Left renal cortex interstitium (tissue), 4 donors: ENCODE measurements at regions not wholly inside any gene's neighbourhood (a gene's known extent, or its start where the extent isn't known, plus 50 kb on each side); places are given as distances from the start of the nearest gene placed in this dataset.
"Not testable (repeated sequence)": the region's sequence is repeated elsewhere in the genome, so short reads cannot be mapped to it uniquely, and the experiment has no call there.

Experiments
- DNase-seq, 4 donors: peaks; one replicate each; pipeline ENCODE4 v3.0.0-alpha.2; 2013; ENCODE audit warnings: low read depth in 4 of 4, low spot score in 2 of 4, missing footprints in 1 of 4

DNA sequence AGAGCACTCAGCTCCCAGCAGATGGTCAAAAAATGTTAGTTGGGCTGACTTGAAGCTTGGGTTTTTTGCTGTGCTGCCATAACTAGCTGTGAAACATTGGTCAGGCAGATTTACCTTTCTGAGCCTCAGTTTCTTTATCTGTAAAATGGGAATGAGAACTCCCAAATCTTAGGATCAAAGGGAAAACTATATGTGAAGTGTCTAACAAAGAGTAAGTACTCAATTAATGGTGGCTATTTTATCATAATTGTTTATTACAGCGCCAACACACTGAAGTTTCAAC lies 164.2 kb upstream of the POU3F1 start:
- DNase-seq: no peak

GRCh38 chr1:38210021-38210894 lies 163.7 kb upstream of the POU3F1 start:
- no peak for DNase-seq

DNA sequence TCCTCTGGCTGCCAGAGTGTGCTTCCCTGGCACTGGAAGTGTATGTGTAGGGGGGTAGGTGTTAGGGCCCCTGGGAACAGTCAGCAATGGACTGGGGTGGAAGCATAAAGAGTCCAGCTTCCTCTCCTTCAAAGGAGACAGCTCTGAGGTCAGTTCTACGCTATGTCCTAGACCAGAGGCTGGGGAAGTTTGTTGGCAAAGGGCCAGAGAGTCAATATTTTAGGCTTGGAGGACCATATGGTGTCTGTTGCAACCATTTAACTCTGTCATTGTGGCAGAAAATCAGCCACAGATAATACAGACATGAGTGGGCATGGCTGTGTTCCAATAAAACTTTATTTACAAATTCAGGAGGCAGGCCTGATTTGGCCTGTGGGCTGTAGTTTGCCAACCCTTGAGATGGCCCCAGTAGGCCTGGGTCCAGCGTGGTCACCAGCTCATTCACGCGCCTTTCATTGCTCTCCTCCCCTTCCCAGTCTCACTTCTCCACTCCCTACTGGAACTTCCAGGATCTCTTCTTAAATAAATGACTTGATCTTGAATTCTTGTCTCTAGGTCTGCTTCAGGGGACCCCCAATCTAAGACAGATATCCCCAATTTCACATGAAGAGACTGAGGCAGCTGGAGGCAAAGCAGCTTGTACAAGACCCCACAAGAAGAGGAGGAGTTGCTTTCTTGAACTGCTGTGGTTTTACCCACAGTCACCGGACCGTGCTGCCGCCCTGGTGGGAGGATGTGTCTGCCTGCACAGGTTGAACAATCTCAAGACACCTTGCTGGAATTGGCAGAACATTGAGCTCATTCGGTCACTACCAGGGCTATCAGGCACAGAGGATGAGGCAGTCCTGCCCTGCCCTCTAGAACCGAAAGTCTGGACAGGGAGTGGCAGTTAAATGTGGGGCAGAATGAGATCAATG lies 162.4 kb upstream of the POU3F1 start:
- DNase-seq: no peak

GRCh38 chr1:38207906-38208305 lies 161.3 kb upstream of the POU3F1 start:
- no peak for DNase-seq

- DNase-seq: no peak
These were observed 160.7 kb upstream of the POU3F1 start for GRCh38 chr1:38207275-38207674.

- no peak for DNase-seq
These were observed 158.1 kb upstream of the POU3F1 start for GRCh38 chr1:38204698-38205097.

DNA sequence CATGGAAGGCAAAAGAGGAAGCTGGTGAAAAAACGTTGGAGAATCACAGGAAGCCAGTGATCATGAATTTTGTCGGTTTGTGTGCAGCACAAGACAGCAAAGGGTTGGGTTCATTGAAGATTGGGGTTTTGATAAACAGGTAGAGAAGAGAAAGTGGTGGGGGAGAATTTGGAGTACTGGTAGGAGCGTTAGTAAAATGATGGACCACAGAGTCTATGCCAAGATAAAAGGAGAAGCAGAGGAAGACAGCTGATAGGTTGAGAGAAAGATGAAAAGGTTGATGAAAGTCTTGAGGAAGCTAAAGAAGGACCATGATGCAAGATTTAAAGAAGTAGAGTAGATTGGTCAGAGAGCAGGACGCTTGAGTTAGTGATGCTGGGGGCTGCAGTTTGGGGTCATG lies 156.8 kb upstream of the POU3F1 start:
- DNase-seq: no peak

- DNase-seq: no peak
These were observed 154.8 kb upstream of the POU3F1 start for GRCh38 chr1:38201431-38201830.

DNA sequence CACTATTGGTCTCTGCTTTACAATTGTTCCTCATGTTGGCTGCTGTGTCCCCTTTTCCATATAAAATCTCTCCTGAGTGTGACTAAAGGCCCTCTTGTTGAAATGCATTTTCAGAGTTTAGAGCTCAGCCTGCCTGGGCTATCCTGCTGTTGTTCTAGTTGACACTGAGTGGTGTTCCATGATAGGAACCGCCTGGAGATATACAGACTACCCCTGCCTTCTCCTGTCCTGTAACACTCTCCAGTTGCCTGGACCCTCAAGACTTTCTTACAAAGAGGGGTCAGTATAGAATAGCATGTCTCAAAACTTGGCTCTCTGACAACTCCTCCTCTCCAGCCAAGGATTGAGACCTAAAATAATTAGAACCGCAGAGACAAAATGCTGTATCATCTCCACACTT lies 152.0 kb upstream of the POU3F1 start:
- no peak for DNase-seq

- no peak for DNase-seq
These were observed 151.5 kb upstream of the POU3F1 start for GRCh38 chr1:38198099-38198498.

DNA sequence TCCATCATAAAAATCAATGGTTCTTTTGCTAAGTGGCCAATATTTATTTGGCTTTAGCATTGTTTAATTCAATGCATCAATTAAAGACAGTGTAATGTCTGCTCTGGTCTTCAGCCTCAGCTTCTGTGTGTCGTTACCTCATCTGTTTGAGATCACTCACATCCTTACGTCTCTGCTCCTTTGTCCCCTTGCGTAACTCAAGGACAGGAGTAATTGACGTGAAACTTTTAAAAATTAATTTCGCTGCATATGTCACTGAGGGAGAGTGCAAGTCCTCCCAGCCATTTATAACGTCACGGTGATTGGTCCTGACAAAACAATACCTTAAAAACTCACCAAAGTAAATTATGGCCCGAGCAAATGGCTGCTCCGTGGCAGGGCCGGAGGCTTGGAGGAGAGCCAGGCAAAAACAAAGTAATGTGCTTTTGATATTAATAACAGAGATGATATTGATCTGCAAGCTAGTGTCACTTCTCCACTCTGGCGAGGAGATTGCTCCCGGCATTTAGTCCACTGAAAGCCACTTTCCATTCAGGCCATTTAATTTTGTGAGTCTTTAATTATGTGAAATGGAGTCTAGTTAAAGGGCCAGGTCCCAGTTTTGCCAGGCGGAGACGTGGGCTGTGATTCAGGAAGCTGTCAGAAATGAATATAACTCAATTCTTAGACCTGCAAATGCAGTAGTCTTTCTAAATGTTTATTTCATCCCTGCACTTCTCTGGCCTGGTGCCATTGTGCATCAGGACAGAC lies 150.9 kb upstream of the POU3F1 start:
- DNase-seq: no peak

DNA sequence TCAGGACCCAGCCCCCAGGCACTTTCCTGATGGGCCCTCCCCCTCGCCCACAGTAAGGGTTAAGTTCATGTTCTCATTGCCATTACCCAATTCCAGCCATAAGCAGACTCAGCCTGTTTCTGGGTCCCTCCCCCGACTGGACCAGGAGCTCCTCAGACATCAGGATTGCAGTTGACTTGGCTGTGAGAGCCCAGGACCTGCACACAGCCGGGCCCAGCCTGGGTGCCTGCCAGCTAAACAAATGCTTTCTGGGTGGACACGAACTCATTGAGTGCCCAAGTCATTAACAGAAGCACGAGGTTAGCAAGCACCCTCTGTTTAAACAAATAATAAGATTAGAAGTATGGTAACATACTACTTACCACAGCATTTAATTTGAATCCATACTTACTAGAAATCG lies 147.9 kb upstream of the POU3F1 start:
- no peak for DNase-seq

- DNase-seq: no peak
These were observed 146.4 kb upstream of the POU3F1 start for GRCh38 chr1:38193040-38193439.

DNA sequence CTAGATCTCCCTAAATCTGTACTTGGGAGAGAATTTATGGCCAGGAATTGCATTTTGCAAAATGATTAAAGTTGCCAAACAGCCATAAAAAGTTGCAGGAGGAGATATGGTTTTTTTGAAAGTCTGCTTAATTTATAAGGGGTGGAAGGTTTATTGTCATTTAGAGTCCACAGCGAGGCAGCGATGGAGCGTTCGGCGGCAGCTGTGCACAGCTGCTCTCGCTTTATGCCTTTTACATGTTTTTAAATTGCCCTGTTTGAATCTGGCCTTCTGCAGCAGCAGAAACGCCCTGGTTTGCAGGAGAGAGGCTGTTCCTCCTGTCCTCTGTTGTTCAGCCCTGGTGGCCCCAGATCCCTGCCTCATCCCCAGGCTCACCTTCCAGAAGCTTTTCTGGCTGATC lies 144.9 kb upstream of the POU3F1 start:
- peak; percentile 56 to 73 (median 66) for DNase-seq

GRCh38 chr1:38190983-38191382 lies 144.4 kb upstream of the POU3F1 start:
- no peak for DNase-seq

GRCh38 chr1:38187552-38187951 lies 141.0 kb upstream of the POU3F1 start:
- no peak for DNase-seq

- no peak for DNase-seq
These were observed 140.0 kb upstream of the POU3F1 start for GRCh38 chr1:38186566-38186965.

DNA sequence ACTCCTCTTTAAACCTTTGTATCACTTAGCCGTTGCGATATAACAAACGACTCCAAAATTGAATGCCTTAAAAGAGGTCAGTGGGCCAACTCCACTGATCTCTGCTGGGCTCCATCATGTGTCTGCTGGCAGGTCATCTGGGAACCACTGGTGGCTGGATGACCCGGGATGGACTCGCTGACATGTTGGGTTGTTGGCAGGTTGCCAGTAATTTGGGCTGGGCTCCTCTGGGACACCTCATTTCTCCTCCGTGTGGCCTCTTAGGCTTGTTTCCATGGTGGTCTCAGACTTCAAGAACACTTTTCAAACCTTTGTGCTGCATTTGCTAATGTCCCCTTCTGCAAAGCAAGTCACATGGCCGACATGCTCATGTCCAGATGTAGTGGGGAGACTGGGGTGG lies 139.3 kb upstream of the POU3F1 start:
- no peak for DNase-seq

DNA sequence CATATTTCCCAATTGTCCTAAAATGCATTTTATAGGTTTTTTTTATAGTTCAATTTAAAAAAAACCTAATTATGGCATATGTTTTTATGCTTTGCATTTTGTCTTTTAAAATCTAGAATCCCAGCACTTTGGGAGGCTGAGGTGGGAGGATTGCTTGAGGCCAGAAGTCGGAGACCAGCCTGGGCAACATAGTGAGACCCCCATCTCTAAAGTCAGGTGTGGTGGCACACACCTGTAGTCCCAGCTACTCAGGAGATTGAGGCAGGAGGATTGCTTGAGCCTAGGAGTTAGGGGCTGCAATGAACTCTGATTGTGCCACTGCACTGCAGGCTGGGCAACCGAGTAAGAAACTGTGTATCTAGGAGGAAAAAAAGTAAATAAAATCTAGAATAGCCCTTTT lies 137.2 kb upstream of the POU3F1 start:
- no peak for DNase-seq

DNA sequence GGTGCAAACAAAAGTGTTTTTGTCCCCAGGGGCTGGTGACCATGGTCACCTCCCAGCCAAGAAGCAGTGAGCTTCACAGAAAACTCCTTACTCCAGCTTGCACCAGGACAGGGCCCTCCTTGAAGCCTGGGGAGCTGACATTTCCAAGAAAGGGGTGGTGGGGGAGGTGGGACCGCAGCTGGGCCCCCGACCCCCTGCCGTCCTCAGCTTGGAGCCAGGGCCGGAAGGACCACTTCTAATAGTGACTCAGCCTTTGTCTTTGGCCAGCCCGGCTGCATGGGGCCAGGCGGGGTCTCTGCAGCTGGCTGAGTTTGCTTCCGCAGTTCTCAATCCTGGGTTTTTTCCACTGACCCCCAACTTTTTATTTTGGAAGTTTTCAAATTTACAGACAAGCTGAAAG lies 136.5 kb upstream of the POU3F1 start:
- DNase-seq: no peak

GRCh38 chr1:38180388-38180787 lies 133.8 kb upstream of the POU3F1 start:
- not testable (repeated sequence) for DNase-seq
